ENCODE measurements at regions not wholly inside any gene's neighbourhood (a gene's known extent, or its start where the extent isn't known, plus 50 kb on each side); places are given as distances from the start of the nearest gene placed in this dataset.

DNA sequence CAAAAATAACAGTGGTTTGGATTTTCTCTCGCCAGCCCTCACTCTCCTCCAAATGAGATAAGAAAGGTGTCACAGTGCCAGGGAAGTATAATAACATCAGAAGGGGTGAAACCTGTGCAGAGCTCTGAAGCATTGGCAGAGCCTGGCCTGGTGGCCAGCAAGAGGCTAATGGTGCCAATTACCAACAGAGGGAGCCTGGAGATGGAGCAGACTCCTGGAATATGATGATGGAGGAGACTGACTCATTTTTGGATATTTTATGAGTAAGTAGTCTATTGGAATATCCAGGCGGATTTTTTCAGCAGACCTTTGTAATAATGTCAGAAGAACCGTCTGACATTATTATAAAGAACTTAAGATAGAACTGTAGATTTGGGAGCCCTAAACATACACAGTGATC lies 442.6 kb upstream of the MARCKS start (continued):
- TF ChIP-seq, protein P1, sequence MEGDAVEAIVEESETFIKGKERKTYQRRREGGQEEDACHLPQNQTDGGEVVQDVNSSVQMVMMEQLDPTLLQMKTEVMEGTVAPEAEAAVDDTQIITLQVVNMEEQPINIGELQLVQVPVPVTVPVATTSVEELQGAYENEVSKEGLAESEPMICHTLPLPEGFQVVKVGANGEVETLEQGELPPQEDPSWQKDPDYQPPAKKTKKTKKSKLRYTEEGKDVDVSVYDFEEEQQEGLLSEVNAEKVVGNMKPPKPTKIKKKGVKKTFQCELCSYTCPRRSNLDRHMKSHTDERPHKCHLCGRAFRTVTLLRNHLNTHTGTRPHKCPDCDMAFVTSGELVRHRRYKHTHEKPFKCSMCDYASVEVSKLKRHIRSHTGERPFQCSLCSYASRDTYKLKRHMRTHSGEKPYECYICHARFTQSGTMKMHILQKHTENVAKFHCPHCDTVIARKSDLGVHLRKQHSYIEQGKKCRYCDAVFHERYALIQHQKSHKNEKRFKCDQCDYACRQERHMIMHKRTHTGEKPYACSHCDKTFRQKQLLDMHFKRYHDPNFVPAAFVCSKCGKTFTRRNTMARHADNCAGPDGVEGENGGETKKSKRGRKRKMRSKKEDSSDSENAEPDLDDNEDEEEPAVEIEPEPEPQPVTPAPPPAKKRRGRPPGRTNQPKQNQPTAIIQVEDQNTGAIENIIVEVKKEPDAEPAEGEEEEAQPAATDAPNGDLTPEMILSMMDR (IDR thresholded peaks at IDR 0.05 in 2 of 3, conservative IDR thresholded peaks at IDR 0.05 in 1 of 3; ENCODE audit: borderline replicate concordance in 1 of 3, insufficient read depth in 1 of 3, low read depth in 2 of 3, low read length in 2 of 3): peak; percentile 50 to 66 (median 61); a peak in 5 of 6 replicates

DNA sequence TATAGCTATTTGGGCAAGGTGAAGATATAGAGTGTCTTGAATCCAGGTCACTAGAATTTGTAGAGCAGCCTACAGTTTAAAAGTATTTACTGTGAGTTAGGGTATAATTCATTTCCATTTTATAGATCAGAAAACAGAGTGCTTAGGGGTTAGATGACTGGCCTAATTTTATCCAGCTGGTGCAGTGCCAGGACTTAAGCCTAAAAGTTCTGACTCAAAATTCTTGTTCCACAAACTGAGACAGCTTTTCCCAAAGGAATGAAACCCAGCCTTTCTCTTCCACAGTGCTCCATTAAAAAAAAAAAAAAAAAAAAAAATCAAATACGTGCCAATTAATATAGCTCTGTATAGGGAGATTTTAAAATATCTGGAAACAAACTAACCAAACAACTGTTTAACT lies 441.0 kb upstream of the MARCKS start:
- Histone ChIP-seq H3K27me3 (ENCODE audit: insufficient read depth, low read length) (no peaks in the 10 kb centered on the region), H3K9ac (ENCODE audit: low read length) (no peak overlapping the region), H3K9me3 (ENCODE audit: control insufficient read depth in 1 of 2, insufficient read depth in 1 of 2, low read depth in 1 of 2, low read length in 2 of 2) (no peaks in the 10 kb centered on the region), H3K9me2 (ENCODE audit: insufficient read depth) (no peaks in the 10 kb centered on the region), H3K36me3 (ENCODE audit: control insufficient read depth in 1 of 2, insufficient read depth in 2 of 2, low read length in 2 of 2) (no peaks in the 10 kb centered on the region), H3K79me2 (ENCODE audit: insufficient read depth, low read length) (no peaks in the 10 kb centered on the region), H2AFZ (ENCODE audit: low read depth, low read length, poor library complexity, severe bottlenecking) (no peak overlapping the region), H3K4me1 (ENCODE audit: control insufficient read depth in 1 of 2, insufficient read depth in 2 of 2, low read length in 2 of 2) (peaks cover 6 to 23% of the 10 kb centered on the region in 2 experiments; a peak in 3 of 4 replicates), H3K27ac (ENCODE audit: low read depth, low read length) (no peak overlapping the region), H3K4me3 (replicated peaks in 1 of 2; ENCODE audit: low read depth in 1 of 2, low read length in 2 of 2) (no peak overlapping the region), H4K20me1 (ENCODE audit: insufficient read depth) (no peaks in the 10 kb centered on the region), H3K4me2 (ENCODE audit: low read length) (no peak overlapping the region)
- BruUV-seq (replicated peaks): no TSS peak
- intact Hi-C loops (cut with micrococcal nuclease): no loop called here
- ChIA-PET CTCF (no interaction called here), POLR2A (no interaction called here), RAD21 (ENCODE audit: low non-redundant PET in 1 of 2, low total read pairs in 2 of 2, uncharacterized antibody in 2 of 2, unreplicated experiment in 2 of 2) (interaction anchor here in 1 of 2 experiments (0.7 kb wide), 1 partner anchor 71 kb away, joined by 4 read pairs; no protein-coding TSS in a partner anchor)
- TF ChIP-seq ZFX (IDR thresholded peaks at IDR 0.05) (no peak), TCF7L2 (IDR thresholded peaks at IDR 0.05; ENCODE audit: borderline replicate concordance, extremely low read depth, insufficient read depth, insufficient read length) (no peak), POLR2A (IDR thresholded peaks at IDR 0.05; ENCODE audit: borderline replicate concordance, extremely low read depth, insufficient read depth, insufficient read length) (no peak), CBX3 (IDR thresholded peaks at IDR 0.05; ENCODE audit: low read depth) (no peak), ZNF274 (IDR thresholded peaks at IDR 0.05; ENCODE audit: low read depth, low read length) (no peak), FOSL1 (IDR thresholded peaks at IDR 0.05; ENCODE audit: low read depth) (no peak), EZH2phosphoT487 (IDR thresholded peaks at IDR 0.05; ENCODE audit: borderline replicate concordance) (no peak), EZH2 (IDR thresholded peaks at IDR 0.05) (no peak), ELF1 (IDR thresholded peaks at IDR 0.05; ENCODE audit: borderline replicate concordance, low read depth) (no peak)
- TF ChIP-seq, protein P1 (IDR thresholded peaks at IDR 0.05 in 2 of 3, conservative IDR thresholded peaks at IDR 0.05 in 1 of 3; ENCODE audit: borderline replicate concordance in 1 of 3, insufficient read depth in 1 of 3, low read depth in 2 of 3, low read length in 2 of 3): no peak
- TF ChIP-seq, protein P2, sequence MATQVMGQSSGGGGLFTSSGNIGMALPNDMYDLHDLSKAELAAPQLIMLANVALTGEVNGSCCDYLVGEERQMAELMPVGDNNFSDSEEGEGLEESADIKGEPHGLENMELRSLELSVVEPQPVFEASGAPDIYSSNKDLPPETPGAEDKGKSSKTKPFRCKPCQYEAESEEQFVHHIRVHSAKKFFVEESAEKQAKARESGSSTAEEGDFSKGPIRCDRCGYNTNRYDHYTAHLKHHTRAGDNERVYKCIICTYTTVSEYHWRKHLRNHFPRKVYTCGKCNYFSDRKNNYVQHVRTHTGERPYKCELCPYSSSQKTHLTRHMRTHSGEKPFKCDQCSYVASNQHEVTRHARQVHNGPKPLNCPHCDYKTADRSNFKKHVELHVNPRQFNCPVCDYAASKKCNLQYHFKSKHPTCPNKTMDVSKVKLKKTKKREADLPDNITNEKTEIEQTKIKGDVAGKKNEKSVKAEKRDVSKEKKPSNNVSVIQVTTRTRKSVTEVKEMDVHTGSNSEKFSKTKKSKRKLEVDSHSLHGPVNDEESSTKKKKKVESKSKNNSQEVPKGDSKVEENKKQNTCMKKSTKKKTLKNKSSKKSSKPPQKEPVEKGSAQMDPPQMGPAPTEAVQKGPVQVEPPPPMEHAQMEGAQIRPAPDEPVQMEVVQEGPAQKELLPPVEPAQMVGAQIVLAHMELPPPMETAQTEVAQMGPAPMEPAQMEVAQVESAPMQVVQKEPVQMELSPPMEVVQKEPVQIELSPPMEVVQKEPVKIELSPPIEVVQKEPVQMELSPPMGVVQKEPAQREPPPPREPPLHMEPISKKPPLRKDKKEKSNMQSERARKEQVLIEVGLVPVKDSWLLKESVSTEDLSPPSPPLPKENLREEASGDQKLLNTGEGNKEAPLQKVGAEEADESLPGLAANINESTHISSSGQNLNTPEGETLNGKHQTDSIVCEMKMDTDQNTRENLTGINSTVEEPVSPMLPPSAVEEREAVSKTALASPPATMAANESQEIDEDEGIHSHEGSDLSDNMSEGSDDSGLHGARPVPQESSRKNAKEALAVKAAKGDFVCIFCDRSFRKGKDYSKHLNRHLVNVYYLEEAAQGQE (IDR thresholded peaks at IDR 0.05; ENCODE audit: low read depth): no peak
- TF ChIP-seq, protein P3, sequence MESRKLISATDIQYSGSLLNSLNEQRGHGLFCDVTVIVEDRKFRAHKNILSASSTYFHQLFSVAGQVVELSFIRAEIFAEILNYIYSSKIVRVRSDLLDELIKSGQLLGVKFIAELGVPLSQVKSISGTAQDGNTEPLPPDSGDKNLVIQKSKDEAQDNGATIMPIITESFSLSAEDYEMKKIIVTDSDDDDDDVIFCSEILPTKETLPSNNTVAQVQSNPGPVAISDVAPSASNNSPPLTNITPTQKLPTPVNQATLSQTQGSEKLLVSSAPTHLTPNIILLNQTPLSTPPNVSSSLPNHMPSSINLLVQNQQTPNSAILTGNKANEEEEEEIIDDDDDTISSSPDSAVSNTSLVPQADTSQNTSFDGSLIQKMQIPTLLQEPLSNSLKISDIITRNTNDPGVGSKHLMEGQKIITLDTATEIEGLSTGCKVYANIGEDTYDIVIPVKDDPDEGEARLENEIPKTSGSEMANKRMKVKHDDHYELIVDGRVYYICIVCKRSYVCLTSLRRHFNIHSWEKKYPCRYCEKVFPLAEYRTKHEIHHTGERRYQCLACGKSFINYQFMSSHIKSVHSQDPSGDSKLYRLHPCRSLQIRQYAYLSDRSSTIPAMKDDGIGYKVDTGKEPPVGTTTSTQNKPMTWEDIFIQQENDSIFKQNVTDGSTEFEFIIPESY (IDR thresholded peaks at IDR 0.05; ENCODE audit: extremely low read depth, insufficient replicate concordance, low read length): no peak
- TF ChIP-seq, protein P4, sequence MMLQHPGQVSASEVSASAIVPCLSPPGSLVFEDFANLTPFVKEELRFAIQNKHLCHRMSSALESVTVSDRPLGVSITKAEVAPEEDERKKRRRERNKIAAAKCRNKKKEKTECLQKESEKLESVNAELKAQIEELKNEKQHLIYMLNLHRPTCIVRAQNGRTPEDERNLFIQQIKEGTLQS (IDR thresholded peaks at IDR 0.05): no peak
- DNase-seq (ENCODE audit: low read depth, low spot score) (no peak), ATAC-seq (no peak)
